SJSA1 (cell line): ENCODE measurements at regions not wholly inside any gene's neighbourhood (a gene's known extent, or its start where the extent isn't known, plus 50 kb on each side); places are given as distances from the start of the nearest gene placed in this dataset.

Experiments used
- DNase-seq, 2 experiments: peaks; one replicate each; pipeline ENCODE4 v3.0.0-alpha.2; 2015 to 2020; ENCODE audit warnings: low spot score in 2 of 2, low read depth in 1 of 2
- H3K27ac ChIP-seq: fragments of 250-450 bp; sonication (Bioruptor Pico); 2 replicates; pipeline ENCODE4 v1.5.1; 2020; ENCODE audit warnings: mild to moderate bottlenecking, moderate library complexity
- H3K27me3 ChIP-seq: fragments of 250-450 bp; sonication (Bioruptor Pico); replicated peaks from 2 replicates; pipeline ENCODE4 v1.5.1; 2020; ENCODE audit warnings: mild to moderate bottlenecking, moderate library complexity
- H3K36me3 ChIP-seq: fragments of 250-450 bp; sonication (Bioruptor Pico); 2 replicates; pipeline ENCODE4 v1.5.1; 2020; ENCODE audit warnings: mild to moderate bottlenecking
- H3K4me1 ChIP-seq: fragments of 250-450 bp; sonication (Bioruptor Pico); replicated peaks from 2 replicates; pipeline ENCODE4 v1.6.1; 2021; ENCODE audit warnings: mild to moderate bottlenecking
- H3K4me3 ChIP-seq: fragments of 250-450 bp; sonication (Bioruptor Pico); 2 replicates; pipeline ENCODE4 v1.5.1; 2020; ENCODE audit warnings: mild to moderate bottlenecking
- H3K9me3 ChIP-seq: fragments of 250-450 bp; sonication (Bioruptor Pico); replicated peaks from 2 replicates; pipeline ENCODE4 v1.5.1; 2020; ENCODE audit warnings: mild to moderate bottlenecking

GRCh38 chr9:80231318-80232236 lies 659.8 kb downstream of the TLE4 start:
- Histone ChIP-seq H3K4me3 (no peak overlapping the region), H3K36me3 (no peaks in the 10 kb centered on the region), H3K27me3 (no peaks in the 10 kb centered on the region), H3K9me3 (no peaks in the 10 kb centered on the region), H3K27ac (no peak overlapping the region), H3K4me1 (no peaks in the 10 kb centered on the region)
- DNase-seq: no peak

GRCh38 chr9:80223897-80224296 lies 652.1 kb downstream of the TLE4 start:
- Histone ChIP-seq H3K4me3 (no peak overlapping the region), H3K9me3 (0 out of 2 replicates have a peak, but pooled peaks cover 2% of the 10 kb centered on the region), H3K27ac (no peak overlapping the region), H3K27me3 (no peaks in the 10 kb centered on the region), H3K4me1 (no peaks in the 10 kb centered on the region), H3K36me3 (no peaks in the 10 kb centered on the region)
- DNase-seq: no peak

GRCh38 chr9:80222466-80223169 lies 650.9 kb downstream of the TLE4 start:
- Histone ChIP-seq H3K4me1 (no peaks in the 10 kb centered on the region), H3K36me3 (no peaks in the 10 kb centered on the region), H3K27ac (no peak overlapping the region), H3K4me3 (no peak overlapping the region), H3K27me3 (no peaks in the 10 kb centered on the region), H3K9me3 (0 out of 2 replicates have a peak, but pooled peaks cover 2% of the 10 kb centered on the region)
- DNase-seq: no peak

- no peaks in the 10 kb centered on the region for H3K4me1 ChIP-seq
- no peak overlapping the region for H3K4me3 ChIP-seq
- DNase-seq: no peak
- H3K36me3 ChIP-seq: no peaks in the 10 kb centered on the region
- no peaks in the 10 kb centered on the region for H3K27me3 ChIP-seq
- no peak overlapping the region for H3K27ac ChIP-seq
- 0 out of 2 replicates have a peak, but pooled peaks cover 2% of the 10 kb centered on the region for H3K9me3 ChIP-seq
Observed at GRCh38 chr9:80218328-80218727, 646.6 kb downstream of the TLE4 start.

DNA sequence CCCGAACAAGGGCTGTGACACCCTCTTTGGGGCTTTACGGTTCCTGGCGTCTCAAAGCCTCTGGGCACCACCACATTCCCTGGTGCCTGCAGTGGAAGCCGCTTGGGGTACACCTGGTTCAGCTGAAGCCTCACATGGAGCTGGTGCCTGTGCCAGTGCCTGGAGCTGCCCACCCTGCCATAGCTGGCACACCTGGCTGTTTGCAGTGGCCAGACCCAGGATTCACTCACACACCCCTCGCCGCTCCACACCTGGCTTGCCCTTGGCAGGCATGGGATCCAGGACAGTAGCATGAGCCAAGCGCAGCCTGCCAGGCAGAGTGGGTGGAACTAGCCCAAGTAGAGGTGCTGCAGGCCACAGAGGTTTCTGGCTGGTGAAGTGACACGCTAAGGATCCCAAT lies 641.8 kb downstream of the TLE4 start:
- no peak for DNase-seq
- Histone ChIP-seq H3K36me3 (no peaks in the 10 kb centered on the region), H3K4me1 (no peaks in the 10 kb centered on the region), H3K27ac (no peak overlapping the region), H3K4me3 (no peak overlapping the region), H3K27me3 (no peaks in the 10 kb centered on the region), H3K9me3 (no peaks in the 10 kb centered on the region)

- H3K27ac ChIP-seq: no peak overlapping the region
- no peaks in the 10 kb centered on the region for H3K9me3 ChIP-seq
- no peak overlapping the region for H3K4me3 ChIP-seq
- no peaks in the 10 kb centered on the region for H3K27me3 ChIP-seq
- no peak for DNase-seq
- no peaks in the 10 kb centered on the region for H3K36me3 ChIP-seq
- no peaks in the 10 kb centered on the region for H3K4me1 ChIP-seq
Observed at GRCh38 chr9:80208696-80209095, 636.9 kb downstream of the TLE4 start.

DNA sequence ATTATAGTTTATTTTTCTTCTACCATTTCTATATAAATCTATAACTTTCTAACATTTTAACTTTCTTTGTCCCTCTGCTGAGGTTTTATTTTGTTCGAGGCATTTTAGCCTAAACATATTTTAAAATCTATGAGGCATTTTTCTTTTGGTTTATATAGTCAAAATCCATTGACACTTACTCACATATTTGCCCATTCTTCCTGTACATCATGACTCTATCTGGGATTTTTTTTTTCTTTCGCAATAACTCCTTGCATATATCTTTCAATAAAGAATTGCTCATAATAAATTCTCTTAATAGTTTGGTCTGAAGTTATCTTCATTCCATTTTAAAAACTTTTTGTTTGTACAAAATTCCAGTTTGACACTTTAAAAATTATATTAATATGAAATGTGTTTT lies 632.3 kb downstream of the TLE4 start:
- Histone ChIP-seq H3K9me3 (no peaks in the 10 kb centered on the region), H3K27ac (no peak overlapping the region), H3K4me1 (no peaks in the 10 kb centered on the region), H3K4me3 (no peak overlapping the region), H3K36me3 (no peaks in the 10 kb centered on the region), H3K27me3 (no peaks in the 10 kb centered on the region)
- DNase-seq: no peak

- Histone ChIP-seq H3K27ac (peak overlapping the region; percentile 48), H3K27me3 (no peaks in the 10 kb centered on the region), H3K9me3 (no peaks in the 10 kb centered on the region), H3K4me1 (peaks cover 18% of the 10 kb centered on the region), H3K36me3 (no peaks in the 10 kb centered on the region), H3K4me3 (no peak overlapping the region)
- peak in 1 of 2 experiments; percentile 63 for DNase-seq
Observed at GRCh38 chr9:80197661-80198060, 625.9 kb downstream of the TLE4 start.

DNA sequence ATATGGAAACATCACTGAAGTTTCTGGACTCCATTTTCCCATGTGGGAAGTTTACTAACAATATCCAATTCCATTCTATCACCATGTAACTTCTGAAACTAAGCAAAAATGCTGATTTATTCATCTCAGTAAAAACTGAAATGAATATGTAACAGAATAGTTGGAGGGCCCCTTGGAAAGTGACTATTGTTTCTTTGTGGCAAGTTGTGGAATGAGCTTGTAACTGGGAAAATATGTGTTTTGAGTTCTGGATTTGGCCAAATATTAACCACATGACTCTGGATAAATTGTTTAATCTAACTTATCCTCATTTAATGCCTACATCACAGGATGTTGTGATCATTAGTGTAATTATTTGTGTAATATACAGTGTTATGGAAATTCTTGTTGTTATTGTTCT lies 619.3 kb downstream of the TLE4 start:
- H3K4me1 ChIP-seq: peaks cover 11% of the 10 kb centered on the region
- no peak overlapping the region for H3K4me3 ChIP-seq
- H3K27ac ChIP-seq: peak overlapping the region; percentile 18; the same call in 1 of the 2 replicates
- peak in 1 of 2 experiments; percentile 20 for DNase-seq
- H3K36me3 ChIP-seq: no peaks in the 10 kb centered on the region
- H3K9me3 ChIP-seq: no peaks in the 10 kb centered on the region
- H3K27me3 ChIP-seq: no peaks in the 10 kb centered on the region

- Histone ChIP-seq H3K36me3 (no peaks in the 10 kb centered on the region), H3K27ac (no peak overlapping the region), H3K4me1 (peaks cover 11% of the 10 kb centered on the region), H3K4me3 (no peak overlapping the region), H3K9me3 (no peaks in the 10 kb centered on the region), H3K27me3 (no peaks in the 10 kb centered on the region)
- no peak for DNase-seq
Observed at GRCh38 chr9:80188579-80188978, 616.8 kb downstream of the TLE4 start.

GRCh38 chr9:80185112-80185738 lies 613.5 kb downstream of the TLE4 start:
- Histone ChIP-seq H3K9me3 (no peaks in the 10 kb centered on the region; the same call in 1 of the 2 replicates), H3K36me3 (no peaks in the 10 kb centered on the region), H3K4me1 (no peaks in the 10 kb centered on the region), H3K27ac (no peak overlapping the region), H3K27me3 (no peaks in the 10 kb centered on the region), H3K4me3 (no peak overlapping the region)
- no peak for DNase-seq

DNA sequence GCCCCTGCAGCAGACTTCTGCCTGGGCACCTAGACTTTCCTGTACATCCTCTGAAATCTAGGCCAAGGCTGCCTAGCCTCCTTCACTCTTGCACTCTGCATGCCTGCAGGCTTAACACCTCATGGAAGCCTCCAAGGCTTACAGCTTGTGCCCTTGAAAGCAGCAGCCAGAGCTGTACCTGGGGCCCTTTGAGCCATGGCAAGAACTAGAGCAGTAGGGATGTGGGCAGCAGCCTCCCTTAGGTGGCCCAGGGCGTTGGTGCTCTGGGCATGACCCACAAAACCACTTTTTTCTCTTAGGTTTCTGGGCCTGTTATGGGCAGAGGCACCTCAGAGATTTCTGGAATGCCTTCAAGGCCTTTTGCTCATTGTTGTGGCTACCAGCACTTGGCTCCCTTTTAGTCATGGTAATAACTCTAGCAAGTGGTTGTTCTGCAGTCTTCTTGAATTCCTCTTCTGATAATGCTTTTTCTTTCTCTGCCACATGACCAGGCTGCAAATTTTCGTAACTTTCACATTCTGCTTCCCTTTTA lies 606.2 kb downstream of the TLE4 start:
- Histone ChIP-seq H3K9me3 (peaks cover 3% of the 10 kb centered on the region; the same call in 1 of the 2 replicates), H3K27me3 (no peaks in the 10 kb centered on the region), H3K4me3 (no peak overlapping the region), H3K36me3 (no peaks in the 10 kb centered on the region), H3K4me1 (no peaks in the 10 kb centered on the region), H3K27ac (no peak overlapping the region)
- no peak for DNase-seq

- no peaks in the 10 kb centered on the region for H3K27me3 ChIP-seq
- peak in 1 of 2 experiments; percentile 35 for DNase-seq
- no peak overlapping the region for H3K27ac ChIP-seq
- H3K4me3 ChIP-seq: no peak overlapping the region
- 0 out of 2 replicates have a peak, but pooled peaks cover 3% of the 10 kb centered on the region for H3K9me3 ChIP-seq
- no peaks in the 10 kb centered on the region for H3K36me3 ChIP-seq
- no peaks in the 10 kb centered on the region for H3K4me1 ChIP-seq
Observed at GRCh38 chr9:80175286-80176150, 603.8 kb downstream of the TLE4 start.
